ENCODE measurements at regions not wholly inside any gene's neighbourhood (a gene's known extent, or its start where the extent isn't known, plus 50 kb on each side); places are given as distances from the start of the nearest gene placed in this dataset.

DNA sequence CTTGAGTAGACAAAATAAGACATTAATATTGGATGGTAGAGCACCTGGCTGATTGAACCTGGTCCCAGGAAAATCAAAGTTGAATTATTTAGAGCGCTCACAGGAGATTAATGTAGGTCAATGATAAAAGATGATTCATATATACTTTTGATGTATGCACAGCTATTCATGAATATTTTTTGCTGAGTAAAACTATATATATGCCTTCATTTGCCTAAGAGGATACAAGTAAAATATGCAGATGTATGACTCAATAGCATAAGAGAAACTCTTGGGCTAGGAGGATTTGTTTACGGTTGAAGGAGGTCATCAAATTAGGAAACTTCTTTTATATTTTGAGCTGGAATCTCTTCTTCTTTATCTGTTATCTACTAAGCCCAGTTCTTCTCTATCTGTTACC, 202.7 kb upstream of the HS3ST1 start:
- Histone ChIP-seq H3K27ac (ENCODE audit: extremely low read length, insufficient read depth, low read length) (no peak overlapping the region), H3K4me3 (replicated peaks in 1 of 3; ENCODE audit: insufficient read depth in 1 of 3, low read depth in 2 of 3, low read length in 3 of 3) (no peak overlapping the region), H3K4me2 (ENCODE audit: low read depth, low read length) (no peak overlapping the region), H3K9me3 (ENCODE audit: low read length) (peaks cover 81% of the 10 kb centered on the region), H4K20me1 (ENCODE audit: insufficient read depth, low read length) (no peaks in the 10 kb centered on the region), H3K79me2 (ENCODE audit: insufficient read depth, low read length) (no peaks in the 10 kb centered on the region), H3K27me3 (ENCODE audit: control insufficient read depth in 1 of 2, insufficient read depth in 2 of 2, low read length in 2 of 2) (no peaks in the 10 kb centered on the region), H3K36me3 (replicated peaks in 1 of 2; ENCODE audit: control insufficient read depth in 1 of 2, insufficient read depth in 2 of 2, low read length in 2 of 2) (no peaks in the 10 kb centered on the region), H2AFZ (ENCODE audit: low read length) (no peak overlapping the region), H3K4me1 (ENCODE audit: insufficient read depth, low read length) (no peaks in the 10 kb centered on the region), H3K9ac (ENCODE audit: insufficient read depth, low read depth, low read length) (no peak overlapping the region)
- ChIA-PET CTCF (ENCODE audit: low intra/inter-chr PET ratio, low total read pairs) (no interaction called here), POLR2A (no interaction called here)
- no TSS peak for BruUV-seq (replicated peaks)
- intact Hi-C loops (cut with micrococcal nuclease; ENCODE audit: unreplicated experiment) (no loop called here), in situ Hi-C loops (cut with HindIII; ENCODE audit: extremely low pct_ligation_motif_present, low pct_unique_long_range_greater_than_20kb) (no loop called here)
- ATAC-seq (no peak), FAIRE-seq (no peak), DNase-seq (ENCODE audit: low spot score) (no peak)
- 28% methylated on average over 2 of the region's 2 CpGs for WGBS (ENCODE audit: low lambda C conversion rate)
- no peak for TF ChIP-seq ZNF17 (CRISPR knock-in tag; IDR thresholded peaks at IDR 0.05)
- no peak for TF ChIP-seq ZNF598 (CRISPR knock-in tag; IDR thresholded peaks at IDR 0.05; ENCODE audit: borderline replicate concordance)
- TF ChIP-seq RXRB (CRISPR knock-in tag; IDR thresholded peaks at IDR 0.05; ENCODE audit: borderline replicate concordance), result no peak
- TF ChIP-seq, protein P1, sequence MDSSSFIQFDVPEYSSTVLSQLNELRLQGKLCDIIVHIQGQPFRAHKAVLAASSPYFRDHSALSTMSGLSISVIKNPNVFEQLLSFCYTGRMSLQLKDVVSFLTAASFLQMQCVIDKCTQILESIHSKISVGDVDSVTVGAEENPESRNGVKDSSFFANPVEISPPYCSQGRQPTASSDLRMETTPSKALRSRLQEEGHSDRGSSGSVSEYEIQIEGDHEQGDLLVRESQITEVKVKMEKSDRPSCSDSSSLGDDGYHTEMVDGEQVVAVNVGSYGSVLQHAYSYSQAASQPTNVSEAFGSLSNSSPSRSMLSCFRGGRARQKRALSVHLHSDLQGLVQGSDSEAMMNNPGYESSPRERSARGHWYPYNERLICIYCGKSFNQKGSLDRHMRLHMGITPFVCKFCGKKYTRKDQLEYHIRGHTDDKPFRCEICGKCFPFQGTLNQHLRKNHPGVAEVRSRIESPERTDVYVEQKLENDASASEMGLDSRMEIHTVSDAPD (CRISPR knock-in tag; IDR thresholded peaks at IDR 0.05), result no peak
- TF ChIP-seq, protein P2, sequence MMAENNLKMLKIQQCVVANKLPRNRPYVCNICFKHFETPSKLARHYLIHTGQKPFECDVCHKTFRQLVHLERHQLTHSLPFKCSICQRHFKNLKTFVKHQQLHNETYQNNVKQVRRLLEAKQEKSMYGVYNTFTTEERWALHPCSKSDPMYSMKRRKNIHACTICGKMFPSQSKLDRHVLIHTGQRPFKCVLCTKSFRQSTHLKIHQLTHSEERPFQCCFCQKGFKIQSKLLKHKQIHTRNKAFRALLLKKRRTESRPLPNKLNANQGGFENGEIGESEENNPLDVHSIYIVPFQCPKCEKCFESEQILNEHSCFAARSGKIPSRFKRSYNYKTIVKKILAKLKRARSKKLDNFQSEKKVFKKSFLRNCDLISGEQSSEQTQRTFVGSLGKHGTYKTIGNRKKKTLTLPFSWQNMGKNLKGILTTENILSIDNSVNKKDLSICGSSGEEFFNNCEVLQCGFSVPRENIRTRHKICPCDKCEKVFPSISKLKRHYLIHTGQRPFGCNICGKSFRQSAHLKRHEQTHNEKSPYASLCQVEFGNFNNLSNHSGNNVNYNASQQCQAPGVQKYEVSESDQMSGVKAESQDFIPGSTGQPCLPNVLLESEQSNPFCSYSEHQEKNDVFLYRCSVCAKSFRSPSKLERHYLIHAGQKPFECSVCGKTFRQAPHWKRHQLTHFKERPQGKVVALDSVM (CRISPR knock-in tag; IDR thresholded peaks at IDR 0.05), result no peak
- TF ChIP-seq, protein P3, sequence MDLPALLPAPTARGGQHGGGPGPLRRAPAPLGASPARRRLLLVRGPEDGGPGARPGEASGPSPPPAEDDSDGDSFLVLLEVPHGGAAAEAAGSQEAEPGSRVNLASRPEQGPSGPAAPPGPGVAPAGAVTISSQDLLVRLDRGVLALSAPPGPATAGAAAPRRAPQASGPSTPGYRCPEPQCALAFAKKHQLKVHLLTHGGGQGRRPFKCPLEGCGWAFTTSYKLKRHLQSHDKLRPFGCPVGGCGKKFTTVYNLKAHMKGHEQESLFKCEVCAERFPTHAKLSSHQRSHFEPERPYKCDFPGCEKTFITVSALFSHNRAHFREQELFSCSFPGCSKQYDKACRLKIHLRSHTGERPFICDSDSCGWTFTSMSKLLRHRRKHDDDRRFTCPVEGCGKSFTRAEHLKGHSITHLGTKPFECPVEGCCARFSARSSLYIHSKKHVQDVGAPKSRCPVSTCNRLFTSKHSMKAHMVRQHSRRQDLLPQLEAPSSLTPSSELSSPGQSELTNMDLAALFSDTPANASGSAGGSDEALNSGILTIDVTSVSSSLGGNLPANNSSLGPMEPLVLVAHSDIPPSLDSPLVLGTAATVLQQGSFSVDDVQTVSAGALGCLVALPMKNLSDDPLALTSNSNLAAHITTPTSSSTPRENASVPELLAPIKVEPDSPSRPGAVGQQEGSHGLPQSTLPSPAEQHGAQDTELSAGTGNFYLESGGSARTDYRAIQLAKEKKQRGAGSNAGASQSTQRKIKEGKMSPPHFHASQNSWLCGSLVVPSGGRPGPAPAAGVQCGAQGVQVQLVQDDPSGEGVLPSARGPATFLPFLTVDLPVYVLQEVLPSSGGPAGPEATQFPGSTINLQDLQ (CRISPR knock-in tag; IDR thresholded peaks at IDR 0.05), result no peak
- no peak for TF ChIP-seq TBX2 (CRISPR knock-in tag; IDR thresholded peaks at IDR 0.05; ENCODE audit: borderline replicate concordance)
- no peak for TF ChIP-seq MZF1 (CRISPR knock-in tag; IDR thresholded peaks at IDR 0.05; ENCODE audit: borderline replicate concordance)
- no peak for TF ChIP-seq ZNF616 (CRISPR knock-in tag; IDR thresholded peaks at IDR 0.05; ENCODE audit: low read depth)
- no peak for TF ChIP-seq ZNF143 (CRISPR knock-in tag; IDR thresholded peaks at IDR 0.05)
- TF ChIP-seq, protein P4, sequence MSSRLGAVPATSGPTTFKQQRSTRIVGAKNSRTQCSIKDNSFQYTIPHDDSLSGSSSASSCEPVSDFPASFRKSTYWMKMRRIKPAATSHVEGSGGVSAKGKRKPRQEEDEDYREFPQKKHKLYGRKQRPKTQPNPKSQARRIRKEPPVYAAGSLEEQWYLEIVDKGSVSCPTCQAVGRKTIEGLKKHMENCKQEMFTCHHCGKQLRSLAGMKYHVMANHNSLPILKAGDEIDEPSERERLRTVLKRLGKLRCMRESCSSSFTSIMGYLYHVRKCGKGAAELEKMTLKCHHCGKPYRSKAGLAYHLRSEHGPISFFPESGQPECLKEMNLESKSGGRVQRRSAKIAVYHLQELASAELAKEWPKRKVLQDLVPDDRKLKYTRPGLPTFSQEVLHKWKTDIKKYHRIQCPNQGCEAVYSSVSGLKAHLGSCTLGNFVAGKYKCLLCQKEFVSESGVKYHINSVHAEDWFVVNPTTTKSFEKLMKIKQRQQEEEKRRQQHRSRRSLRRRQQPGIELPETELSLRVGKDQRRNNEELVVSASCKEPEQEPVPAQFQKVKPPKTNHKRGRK (CRISPR knock-in tag; IDR thresholded peaks at IDR 0.05), result no peak
- no peak for TF ChIP-seq ZSCAN22 (CRISPR knock-in tag; IDR thresholded peaks at IDR 0.05)
- TF ChIP-seq ZFX (CRISPR knock-in tag; IDR thresholded peaks at IDR 0.05; ENCODE audit: low read depth), result no peak
- TF ChIP-seq MEIS1 (CRISPR knock-in tag; IDR thresholded peaks at IDR 0.05; ENCODE audit: borderline replicate concordance), result no peak

Data from HepG2 (cell line).